ENCODE measurements at regions not wholly inside any gene's neighbourhood (a gene's known extent, or its start where the extent isn't known, plus 50 kb on each side); places are given as distances from the start of the nearest gene placed in this dataset.

DNA sequence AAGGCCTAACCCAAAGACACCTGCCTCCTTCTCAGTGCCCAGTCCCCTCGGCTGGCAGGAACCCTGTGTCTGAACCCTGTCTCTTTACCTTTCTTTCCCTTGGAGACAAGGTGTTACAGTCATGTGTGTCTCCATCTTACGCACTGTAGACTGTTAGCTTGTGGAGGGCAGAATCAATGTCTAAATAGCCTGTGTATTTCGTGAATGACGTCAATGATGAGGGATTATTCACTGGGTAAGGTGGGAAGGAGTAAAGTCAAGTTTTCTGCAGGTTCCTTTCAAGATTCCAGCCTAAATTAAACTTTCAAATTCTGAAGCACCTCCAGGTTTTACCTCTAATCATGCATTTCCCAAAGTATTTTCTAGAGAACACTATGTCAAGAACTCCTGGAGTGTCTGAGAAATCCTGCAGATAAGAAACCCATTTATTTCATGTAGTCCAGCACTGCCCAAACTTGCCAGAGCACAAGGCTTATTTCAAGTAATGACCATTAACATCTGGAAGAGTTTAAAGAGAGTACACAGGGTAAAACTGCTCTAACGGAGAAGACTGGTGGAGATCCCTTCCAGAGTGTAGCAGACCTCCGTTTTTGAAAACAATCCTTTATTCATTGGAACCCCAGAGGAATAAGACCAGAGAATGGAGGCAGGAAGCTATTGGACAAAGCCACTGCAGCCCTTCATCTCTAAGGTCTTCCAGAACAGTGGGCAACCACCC lies 72.8 kb downstream of the KCNF1 start:
- Histone ChIP-seq H3K27ac (ENCODE audit: low read depth, low read length) (no peak overlapping the region), H2AFZ (ENCODE audit: low read length) (no peak overlapping the region), H3K27me3 (ENCODE audit: insufficient read depth, low read length) (peaks cover 32% of the 10 kb centered on the region), H3K4me2 (ENCODE audit: insufficient read depth, low read length) (no peak overlapping the region), H3K79me2 (ENCODE audit: insufficient read depth, low read length) (no peaks in the 10 kb centered on the region), H3K9me3 (ENCODE audit: low read depth, low read length) (no peaks in the 10 kb centered on the region), H3K36me3 (ENCODE audit: insufficient read depth, low read length) (no peaks in the 10 kb centered on the region), H3K4me3 (ENCODE audit: insufficient read depth, low read length) (no peak overlapping the region), H3K4me1 (ENCODE audit: insufficient read depth, low read length) (no peaks in the 10 kb centered on the region), H4K20me1 (ENCODE audit: insufficient read depth, low read length) (no peaks in the 10 kb centered on the region)
- DNase-seq (ENCODE audit: insufficient read length, low spot score, missing footprints): no peak
- no peak for TF ChIP-seq CTCF (IDR thresholded peaks at IDR 0.05; ENCODE audit: extremely low read depth, low read depth, low read length)

GRCh38 chr2:10985260-10985659 lies 73.5 kb downstream of the KCNF1 start:
- no peaks in the 10 kb centered on the region for H3K4me1 ChIP-seq (ENCODE audit: insufficient read depth, low read length)
- no peaks in the 10 kb centered on the region for H3K79me2 ChIP-seq (ENCODE audit: insufficient read depth, low read length)
- no peak for TF ChIP-seq CTCF (IDR thresholded peaks at IDR 0.05; ENCODE audit: extremely low read depth, low read depth, low read length)
- no peaks in the 10 kb centered on the region for H3K36me3 ChIP-seq (ENCODE audit: insufficient read depth, low read length)
- no peak overlapping the region for H3K4me2 ChIP-seq (ENCODE audit: insufficient read depth, low read length)
- no peaks in the 10 kb centered on the region for H4K20me1 ChIP-seq (ENCODE audit: insufficient read depth, low read length)
- H3K4me3 ChIP-seq (ENCODE audit: insufficient read depth, low read length): no peak overlapping the region
- H3K9me3 ChIP-seq (ENCODE audit: low read depth, low read length): no peaks in the 10 kb centered on the region
- no peak for DNase-seq (ENCODE audit: insufficient read length, low spot score, missing footprints)
- no peak overlapping the region for H3K27ac ChIP-seq (ENCODE audit: low read depth, low read length)
- peaks cover 30% of the 10 kb centered on the region for H3K27me3 ChIP-seq (ENCODE audit: insufficient read depth, low read length)
- H2AFZ ChIP-seq (ENCODE audit: low read length): no peak overlapping the region

DNA sequence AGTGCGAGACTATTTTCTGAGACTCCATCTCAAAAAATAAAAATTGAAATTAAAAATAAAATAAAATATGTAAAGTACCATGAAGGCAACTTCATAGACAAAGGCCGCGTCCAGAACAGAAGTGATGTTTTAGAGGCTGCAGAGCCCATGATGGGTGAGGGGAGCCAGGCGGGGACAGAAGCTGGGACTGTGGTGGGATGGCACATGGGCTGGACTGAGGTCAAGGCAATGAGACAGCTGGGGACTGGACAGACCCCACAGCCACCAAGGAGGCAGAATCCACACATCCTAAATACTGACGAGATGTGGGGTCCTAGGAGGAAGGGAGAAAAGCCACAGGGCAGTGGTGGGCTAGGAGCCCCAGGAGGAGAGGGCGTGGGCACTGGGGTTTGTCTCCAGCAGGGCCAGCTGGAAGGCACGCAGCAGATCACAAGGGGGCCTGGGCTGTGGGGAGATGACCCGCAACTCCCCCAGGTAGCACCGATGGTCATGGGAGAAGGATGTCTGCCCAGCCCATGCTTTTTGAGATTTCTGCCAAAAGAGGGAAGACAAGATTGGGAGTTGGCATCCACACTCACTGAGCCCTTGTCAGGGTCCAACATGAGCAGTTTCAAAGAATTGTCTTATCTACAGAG lies 74.3 kb downstream of the KCNF1 start:
- DNase-seq (ENCODE audit: insufficient read length, low spot score, missing footprints): no peak
- TF ChIP-seq CTCF (IDR thresholded peaks at IDR 0.05; ENCODE audit: extremely low read depth, low read depth, low read length): no peak
- Histone ChIP-seq H3K36me3 (ENCODE audit: insufficient read depth, low read length) (no peaks in the 10 kb centered on the region), H3K4me3 (ENCODE audit: insufficient read depth, low read length) (no peak overlapping the region), H3K79me2 (ENCODE audit: insufficient read depth, low read length) (no peaks in the 10 kb centered on the region), H3K27me3 (ENCODE audit: insufficient read depth, low read length) (peaks cover 25% of the 10 kb centered on the region), H4K20me1 (ENCODE audit: insufficient read depth, low read length) (no peaks in the 10 kb centered on the region), H3K9me3 (ENCODE audit: low read depth, low read length) (no peaks in the 10 kb centered on the region), H3K4me1 (ENCODE audit: insufficient read depth, low read length) (no peaks in the 10 kb centered on the region), H3K4me2 (ENCODE audit: insufficient read depth, low read length) (no peak overlapping the region), H2AFZ (ENCODE audit: low read length) (no peak overlapping the region), H3K27ac (ENCODE audit: low read depth, low read length) (no peak overlapping the region)

- H3K27me3 ChIP-seq (ENCODE audit: insufficient read depth, low read length): peaks cover 34% of the 10 kb centered on the region
- no peak for TF ChIP-seq CTCF (IDR thresholded peaks at IDR 0.05; ENCODE audit: extremely low read depth, low read depth, low read length)
These were observed 75.7 kb downstream of the KCNF1 start for GRCh38 chr2:10987439-10987838.

More at GRCh38 chr2:10987439-10987838, 75.7 kb downstream of the KCNF1 start:
- no peak for DNase-seq (ENCODE audit: insufficient read length, low spot score, missing footprints)
- Histone ChIP-seq H3K27ac (ENCODE audit: low read depth, low read length) (no peak overlapping the region), H3K4me2 (ENCODE audit: insufficient read depth, low read length) (no peak overlapping the region), H4K20me1 (ENCODE audit: insufficient read depth, low read length) (no peaks in the 10 kb centered on the region), H3K36me3 (ENCODE audit: insufficient read depth, low read length) (no peaks in the 10 kb centered on the region), H3K9me3 (ENCODE audit: low read depth, low read length) (no peaks in the 10 kb centered on the region), H2AFZ (ENCODE audit: low read length) (no peak overlapping the region), H3K4me1 (ENCODE audit: insufficient read depth, low read length) (no peaks in the 10 kb centered on the region), H3K79me2 (ENCODE audit: insufficient read depth, low read length) (no peaks in the 10 kb centered on the region), H3K4me3 (ENCODE audit: insufficient read depth, low read length) (no peak overlapping the region)

All from osteoblast (primary cell).